ENCODE measurements at regions not wholly inside any gene's neighbourhood (a gene's known extent, or its start where the extent isn't known, plus 50 kb on each side); places are given as distances from the start of the nearest gene placed in this dataset.

- TF ChIP-seq CTCF (conservative IDR thresholded peaks at IDR 0.05; ENCODE audit: low read depth, low read length) (no peak), RAD21 (IDR thresholded peaks at IDR 0.05; ENCODE audit: low read length) (no peak), POLR2A (IDR thresholded peaks at IDR 0.05; ENCODE audit: low read depth, low read length) (no peak), FOS (IDR thresholded peaks at IDR 0.05; ENCODE audit: low read depth, low read length) (no peak), USF2 (IDR thresholded peaks at IDR 0.05; ENCODE audit: low read depth, low read length) (no peak), RFX5 (IDR thresholded peaks at IDR 0.05; ENCODE audit: low read depth, low read length) (no peak), MAFK (IDR thresholded peaks at IDR 0.05; ENCODE audit: low read depth, low read length) (no peak), MAZ (IDR thresholded peaks at IDR 0.05; ENCODE audit: borderline replicate concordance, low read depth, low read length) (no peak), MXI1 (IDR thresholded peaks at IDR 0.05; ENCODE audit: borderline replicate concordance, low read depth, low read length) (no peak), SMC3 (IDR thresholded peaks at IDR 0.05; ENCODE audit: low read depth, low read length) (no peak), RCOR1 (IDR thresholded peaks at IDR 0.05; ENCODE audit: insufficient replicate concordance, low read length) (no peak), BHLHE40 (IDR thresholded peaks at IDR 0.05; ENCODE audit: low read depth, low read length) (no peak)
Observed at GRCh38 chr3:46085421-46086082, 58.3 kb upstream of the XCR1 start.

Data from IMR-90 (cell line).